GM21717 (cell line): ENCODE measurements at regions not wholly inside any gene's neighbourhood (a gene's known extent, or its start where the extent isn't known, plus 50 kb on each side); places are given as distances from the start of the nearest gene placed in this dataset.

ENCODE experiments used
- ATAC-seq: cut with Tn5 transposase; IDR thresholded peaks from one replicate; pipeline ENCODE4 v1.9.1; 2021; ENCODE audit warnings: mild to moderate bottlenecking, moderate library complexity; ENCODE audit not compliant: unreplicated experiment

DNA sequence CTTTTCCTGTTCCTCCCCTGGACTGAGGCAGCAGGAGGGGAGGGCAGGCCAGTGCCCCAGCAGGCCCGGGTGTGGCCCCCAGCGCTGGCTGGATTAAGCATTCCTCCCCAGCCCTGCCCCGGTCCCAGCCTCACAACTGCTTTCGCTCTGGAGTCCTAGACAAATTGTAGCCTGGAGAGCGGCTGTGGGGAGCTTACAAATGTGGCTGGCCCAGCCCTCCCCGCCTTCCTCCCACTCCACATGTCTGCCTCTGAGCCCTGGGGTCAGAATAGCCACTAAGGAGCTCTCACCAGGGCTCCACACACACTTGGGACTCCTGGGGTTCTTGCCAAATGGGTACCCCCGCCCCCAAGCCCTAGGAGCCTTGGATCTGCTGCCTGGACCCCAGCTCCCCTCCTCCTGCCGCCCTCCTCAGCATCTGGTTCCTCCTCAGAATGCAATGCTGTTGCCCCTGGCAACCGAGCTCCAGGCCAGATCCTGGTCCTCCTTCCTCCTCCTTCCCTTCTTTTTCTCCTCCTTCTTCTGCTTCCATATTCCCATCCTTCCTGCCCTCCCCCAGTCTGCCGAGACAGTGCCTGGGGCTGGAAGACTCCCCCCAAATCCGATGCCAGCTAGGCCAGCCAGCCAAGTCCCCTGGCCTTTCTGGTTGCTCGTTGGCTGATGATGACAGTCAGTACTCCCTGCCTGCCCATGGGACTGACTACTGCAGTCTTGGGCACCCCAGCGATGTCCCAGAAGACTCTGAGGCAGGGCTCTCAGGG lies 91.1 kb downstream of the LINGO1 start:
- no peak for ATAC-seq

GRCh38 chr15:77540312-77541060 lies 92.2 kb downstream of the LINGO1 start:
- no peak for ATAC-seq

- no peak for ATAC-seq
These were observed 93.8 kb downstream of the LINGO1 start for GRCh38 chr15:77538793-77539497.

- peak; percentile 81 for ATAC-seq
These were observed 94.7 kb downstream of the LINGO1 start for GRCh38 chr15:77538027-77538451.

GRCh38 chr15:77537006-77537405 lies 95.7 kb downstream of the LINGO1 start:
- ATAC-seq: no peak

DNA sequence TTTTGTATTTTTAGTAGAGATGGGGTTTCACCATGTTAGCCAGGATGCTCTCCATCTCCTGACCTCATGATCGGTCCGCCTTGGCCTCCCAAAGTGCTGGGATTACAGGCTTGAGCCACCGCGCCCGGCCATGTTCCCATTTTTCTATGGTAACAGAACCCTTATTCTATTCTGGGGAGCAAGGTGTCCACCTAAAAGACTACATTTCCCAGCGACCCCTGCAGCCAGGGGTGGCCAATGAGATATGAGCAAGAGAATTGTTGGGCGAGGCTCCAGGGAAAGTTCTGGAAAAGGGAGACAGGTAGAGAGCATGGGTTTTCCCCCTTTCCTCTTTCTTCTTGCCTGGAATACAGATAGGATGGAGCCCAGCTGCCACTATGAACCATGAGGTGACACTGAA lies 96.9 kb downstream of the LINGO1 start:
- no peak for ATAC-seq
